ENCODE measurements at regions not wholly inside any gene's neighbourhood (a gene's known extent, or its start where the extent isn't known, plus 50 kb on each side); places are given as distances from the start of the nearest gene placed in this dataset.

DNA sequence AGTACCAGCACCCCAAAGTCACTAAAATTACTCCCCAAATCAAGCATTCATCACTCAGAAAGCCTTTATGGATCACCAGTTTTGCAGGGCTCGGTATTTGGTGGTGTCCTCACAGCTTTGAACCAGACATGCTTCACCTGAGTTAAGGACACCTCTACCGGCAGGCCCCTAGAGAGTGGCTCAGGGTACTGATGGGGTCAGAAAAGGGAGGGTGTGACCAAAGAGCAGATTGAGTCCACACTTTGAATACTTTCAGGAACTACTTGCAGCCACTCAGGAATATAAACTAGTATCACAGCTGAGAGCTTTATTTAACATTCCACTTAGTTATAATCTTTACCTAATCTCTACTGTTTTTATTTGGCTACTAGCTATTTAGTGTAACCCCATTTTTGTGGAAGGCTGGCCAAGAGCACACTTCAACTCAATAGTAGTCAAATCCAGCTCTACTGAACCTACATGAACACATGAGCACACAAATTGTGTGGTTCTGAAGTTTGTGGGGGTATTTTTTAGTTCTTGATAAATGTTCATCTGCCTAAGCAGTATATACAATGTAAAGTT, 109.6 kb upstream of the SPRY1 start:
- no peak for DNase-seq

DNA sequence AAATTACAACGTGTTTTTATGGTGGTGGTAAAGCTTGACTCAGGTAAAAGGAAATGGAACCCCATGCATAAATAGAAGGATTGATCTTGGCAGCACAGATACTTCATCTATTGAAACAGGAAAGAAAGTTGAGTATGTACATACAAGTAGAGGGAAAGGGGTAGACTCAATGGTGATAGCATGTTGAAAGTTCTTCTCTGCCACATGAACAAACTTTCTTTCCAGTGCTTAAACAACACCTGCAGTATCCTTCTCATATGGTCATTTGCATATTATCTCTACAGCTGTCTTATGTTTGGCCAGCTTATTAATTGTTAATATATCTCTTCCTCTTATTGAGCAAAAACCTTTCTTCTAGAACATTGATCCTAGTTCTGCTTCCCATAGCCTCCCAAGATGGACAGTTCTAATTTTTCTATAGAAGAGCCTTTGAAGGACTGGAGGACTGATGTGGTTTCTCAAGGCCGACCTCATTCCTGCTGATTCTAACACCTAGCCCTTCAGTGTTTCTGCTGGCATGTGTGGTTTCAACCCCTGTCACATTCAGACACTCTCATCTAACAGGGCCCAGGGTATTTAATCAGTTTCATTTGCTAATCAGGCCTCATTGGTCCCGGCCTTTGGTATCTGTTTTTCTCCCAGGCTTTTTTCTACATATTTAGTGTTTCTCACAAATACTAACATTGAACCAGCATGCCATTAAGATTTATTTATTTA, 108.1 kb upstream of the SPRY1 start:
- DNase-seq, result no peak

DNA sequence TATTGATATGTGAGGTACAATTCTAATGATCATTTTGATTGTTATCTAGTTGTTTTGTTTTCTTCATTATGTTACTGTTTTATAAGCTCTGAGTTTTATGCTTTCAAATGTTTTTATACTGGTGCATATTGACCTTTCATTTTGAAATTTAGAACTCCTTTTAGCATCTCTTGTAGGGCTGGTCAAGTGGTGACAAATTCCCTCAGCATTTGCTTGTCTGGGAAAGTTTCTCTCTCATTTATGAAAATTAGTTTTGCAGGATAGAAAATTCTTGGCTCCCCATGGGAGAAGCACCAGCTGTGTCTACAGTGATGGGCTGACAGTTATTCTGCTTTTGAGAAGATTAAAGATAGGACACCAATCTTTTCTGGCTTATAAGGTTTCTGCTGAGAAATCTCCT, 105.3 kb upstream of the SPRY1 start:
- DNase-seq, result no peak

DNA sequence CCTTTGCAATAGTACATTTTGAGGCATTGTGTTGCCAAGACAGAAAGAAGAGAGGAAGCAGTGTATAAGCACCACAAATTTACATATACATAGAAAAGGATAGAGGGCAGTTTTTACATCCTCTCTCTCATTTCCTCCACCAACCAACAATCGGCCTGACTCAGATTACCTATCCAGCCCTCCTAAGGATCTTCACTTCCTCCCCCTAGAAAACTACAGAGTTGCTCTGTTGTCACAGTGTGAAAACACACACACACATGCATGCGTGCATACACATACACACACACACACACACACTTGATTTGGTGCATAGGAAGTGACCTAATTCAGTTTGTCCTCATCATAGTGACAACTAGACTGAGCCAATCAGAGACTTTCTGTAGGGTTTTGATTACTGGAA, 98.8 kb upstream of the SPRY1 start:
- DNase-seq, result no peak

DNA sequence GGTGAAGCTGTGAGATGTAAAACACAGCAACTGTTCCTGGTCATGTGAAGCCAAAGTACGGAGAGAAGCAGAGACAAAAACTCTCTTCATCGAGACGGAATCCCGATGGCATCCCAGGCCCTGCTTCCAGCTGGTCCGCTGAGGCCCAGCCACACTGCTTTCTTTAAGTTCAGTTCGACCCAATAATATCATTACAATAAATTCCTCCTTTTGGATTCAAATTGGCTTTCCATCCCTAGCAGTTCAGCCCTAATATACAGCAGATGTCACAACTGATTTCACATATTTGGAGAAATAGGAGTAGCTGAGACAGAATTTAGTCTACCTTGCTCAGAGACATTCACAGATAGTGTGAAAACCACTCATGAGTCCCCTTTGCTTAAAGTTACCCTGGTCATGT, 98.3 kb upstream of the SPRY1 start:
- no peak for DNase-seq

DNA sequence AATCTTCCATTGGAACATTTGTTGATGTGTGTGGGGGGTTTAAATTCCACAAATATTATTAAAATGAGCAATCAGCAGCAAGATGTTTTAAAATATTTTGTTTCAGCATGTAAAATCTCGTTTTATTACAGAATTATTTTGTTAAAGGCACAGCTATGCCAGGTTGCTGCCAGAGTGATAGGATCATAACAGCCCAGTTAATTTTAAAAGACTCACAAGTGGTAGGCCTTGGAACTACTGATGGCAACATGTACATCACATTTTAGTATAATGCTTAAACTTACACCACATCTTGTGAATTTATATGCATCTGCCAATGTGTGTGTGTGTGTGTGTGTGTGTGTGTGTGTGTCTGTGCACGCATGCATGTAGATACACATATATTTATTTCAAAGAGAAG, 97.8 kb upstream of the SPRY1 start:
- no peak for DNase-seq

DNA sequence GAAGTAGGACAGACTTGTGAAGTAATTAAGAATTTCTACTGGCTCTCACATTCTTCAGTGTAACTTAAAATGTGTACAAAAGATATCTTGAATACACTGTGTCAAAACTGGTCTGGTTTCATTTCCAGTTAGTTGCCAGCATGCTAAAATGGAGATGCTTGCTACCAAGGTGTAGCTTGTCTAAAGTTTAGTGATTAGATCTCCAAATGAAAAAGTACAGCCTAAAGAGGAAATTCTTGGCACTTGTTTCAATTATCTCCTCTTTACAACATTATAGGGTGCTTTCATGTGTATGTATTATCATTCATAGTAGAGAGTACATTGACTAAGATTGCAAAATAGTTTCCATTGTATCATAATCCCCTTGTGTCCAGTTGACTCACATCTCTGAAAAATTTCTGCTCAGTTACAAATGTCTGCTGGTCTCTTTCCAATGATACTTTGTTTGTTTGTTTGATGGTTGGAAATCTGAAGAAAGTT, 97.3 kb upstream of the SPRY1 start:
- DNase-seq, result no peak

DNA sequence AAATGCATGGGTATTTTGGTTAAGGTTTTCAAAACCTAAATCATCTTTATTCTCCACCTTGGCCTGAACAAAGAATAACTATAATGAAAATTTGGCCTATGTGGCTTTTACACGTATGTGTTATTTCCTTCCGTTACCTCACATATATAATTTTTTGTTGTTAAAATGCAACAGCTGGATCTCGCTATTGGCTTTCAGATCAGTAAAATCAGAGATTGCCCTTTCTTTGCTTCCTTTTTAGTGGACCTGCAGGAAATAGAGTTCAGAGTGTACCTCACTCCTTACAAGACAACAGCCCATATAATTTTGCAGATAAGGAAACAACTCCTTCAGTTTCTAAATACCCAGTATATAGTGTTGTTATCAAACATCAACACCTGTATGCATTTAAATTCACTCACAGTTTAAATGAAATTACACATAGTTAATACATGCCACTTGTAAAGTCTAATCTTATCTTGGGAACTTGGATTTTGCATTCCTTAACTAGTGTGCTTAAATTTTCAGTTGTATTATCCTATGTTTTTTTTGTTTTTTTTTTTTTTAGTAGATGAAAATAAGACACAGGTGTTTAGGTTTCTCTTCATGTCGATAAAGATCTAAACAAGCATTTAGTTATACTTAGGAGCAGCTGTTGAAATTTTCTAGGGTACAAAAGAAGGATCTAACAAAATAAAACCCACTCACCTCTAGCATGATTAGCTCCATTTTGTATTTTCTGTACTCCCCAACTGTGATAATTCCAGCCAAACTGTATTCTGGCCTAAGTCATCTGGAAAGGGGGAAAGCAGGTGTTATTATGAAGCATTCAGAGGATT, 96.2 kb upstream of the SPRY1 start:
- DNase-seq, result no peak

DNA sequence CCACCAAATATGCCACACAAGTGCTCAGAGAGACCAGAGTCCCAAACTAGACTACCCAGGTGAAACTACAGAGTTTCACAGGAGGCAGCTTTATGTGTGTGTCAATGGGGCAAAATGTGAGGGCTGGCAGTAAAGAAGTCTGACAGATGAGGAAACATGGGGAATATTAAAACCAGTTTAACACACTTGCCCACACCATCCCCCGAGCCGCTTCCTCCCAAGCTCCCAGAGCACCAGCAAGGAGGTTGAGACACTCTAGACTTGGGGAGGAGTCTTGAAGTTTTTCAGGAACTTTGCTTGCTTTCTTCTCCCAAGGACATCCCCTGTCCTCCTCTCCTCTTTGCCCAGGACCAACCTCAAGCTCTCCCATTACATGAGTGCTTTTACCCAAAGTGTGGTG, 94.7 kb upstream of the SPRY1 start:
- DNase-seq, result no peak

DNA sequence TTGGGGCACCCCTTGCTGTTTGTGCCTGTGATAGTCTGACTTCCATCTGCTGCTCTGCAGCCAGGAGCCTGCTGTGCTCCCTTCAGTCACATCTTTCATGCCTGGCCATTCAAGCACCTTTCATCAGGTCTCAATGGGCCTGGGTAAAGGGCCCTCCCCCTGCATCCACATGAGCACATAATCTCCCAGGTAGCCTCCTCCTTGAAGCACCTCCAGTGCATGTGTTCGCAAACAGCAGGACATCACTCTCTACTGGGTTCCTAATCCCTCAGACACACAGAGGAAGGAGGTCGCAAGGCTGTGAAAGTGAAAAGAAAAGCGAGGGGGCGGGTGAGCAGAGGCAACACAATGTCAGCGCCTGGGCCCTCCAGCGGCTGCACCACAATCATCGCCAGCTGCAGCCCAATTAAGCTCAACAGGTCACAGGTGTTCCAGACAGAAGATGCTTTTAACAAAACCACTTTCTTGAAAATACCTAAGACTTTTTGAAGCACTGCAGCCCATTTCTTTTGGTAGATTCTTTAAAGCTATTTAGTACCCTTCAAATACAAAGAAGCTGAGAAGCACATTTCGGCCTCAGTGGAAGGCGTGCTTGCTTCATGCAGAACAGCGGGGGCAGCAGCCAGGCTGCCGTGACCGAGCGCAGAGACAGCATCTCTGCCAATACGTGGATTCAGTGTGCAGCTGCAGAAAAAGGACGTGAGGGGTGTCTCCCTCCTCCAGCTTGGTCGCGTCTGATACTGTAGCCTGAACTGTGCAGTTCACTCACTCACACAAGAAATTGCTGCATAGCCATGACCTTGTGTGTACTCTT, 92.2 kb upstream of the SPRY1 start:
- DNase-seq, result no peak

DNA sequence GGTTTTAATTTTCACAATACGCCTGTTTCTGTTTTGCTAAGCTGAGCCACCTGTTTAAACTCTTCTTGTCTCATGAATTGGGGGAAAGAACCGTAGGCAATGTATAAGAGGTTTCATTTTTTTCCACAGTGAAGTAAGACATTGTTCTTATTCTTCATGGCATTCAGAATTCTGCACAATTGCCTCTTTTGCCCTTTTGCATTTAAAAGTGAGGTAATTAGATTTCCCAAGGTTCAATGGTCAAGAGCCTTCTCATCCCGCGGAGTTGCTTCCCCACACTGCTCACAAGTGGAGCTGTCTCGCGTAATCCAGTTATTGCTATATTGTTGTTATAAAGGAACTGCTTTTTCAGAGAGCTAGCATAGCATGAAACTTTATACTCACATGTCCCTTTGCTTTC, 90.9 kb upstream of the SPRY1 start:
- no peak for DNase-seq

DNA sequence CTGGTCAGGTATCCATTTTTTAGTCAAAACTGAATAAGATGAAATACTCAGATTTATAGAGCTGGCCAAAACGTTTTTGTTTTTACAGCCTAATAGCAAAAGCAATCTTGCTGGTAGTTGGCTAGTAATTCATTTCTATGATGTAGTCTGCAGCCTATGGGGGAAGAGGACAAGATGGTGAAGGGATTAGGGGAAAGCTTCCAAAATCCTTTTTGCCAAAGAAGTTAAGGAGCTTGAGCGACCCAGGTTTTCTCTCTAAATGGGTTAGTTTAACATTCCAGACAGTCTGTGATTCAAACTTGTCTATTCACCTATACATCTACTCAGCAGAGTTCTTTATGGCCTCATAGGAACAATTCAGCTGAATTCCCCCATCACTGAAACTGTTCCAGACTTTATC, 89.8 kb upstream of the SPRY1 start:
- DNase-seq, result no peak

DNA sequence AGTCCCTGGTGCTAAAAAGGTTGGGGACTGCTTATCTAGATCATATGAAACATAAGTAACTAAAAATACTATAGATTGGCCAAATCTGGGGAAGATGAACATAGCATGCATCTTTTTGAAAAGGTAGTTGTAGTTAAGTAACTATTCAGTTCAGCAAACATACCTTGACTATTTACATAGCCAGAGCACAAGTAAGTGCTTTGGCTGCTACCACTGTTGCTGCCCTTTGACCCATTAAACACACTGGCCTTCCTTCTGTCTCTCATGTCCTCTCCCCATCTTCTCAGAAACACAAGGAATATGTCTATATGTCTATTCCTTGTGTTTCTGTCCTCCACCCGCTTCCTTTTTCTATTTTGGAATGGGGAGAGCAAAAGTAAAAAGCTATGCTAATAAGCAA, 87.9 kb upstream of the SPRY1 start:
- no peak for DNase-seq

DNA sequence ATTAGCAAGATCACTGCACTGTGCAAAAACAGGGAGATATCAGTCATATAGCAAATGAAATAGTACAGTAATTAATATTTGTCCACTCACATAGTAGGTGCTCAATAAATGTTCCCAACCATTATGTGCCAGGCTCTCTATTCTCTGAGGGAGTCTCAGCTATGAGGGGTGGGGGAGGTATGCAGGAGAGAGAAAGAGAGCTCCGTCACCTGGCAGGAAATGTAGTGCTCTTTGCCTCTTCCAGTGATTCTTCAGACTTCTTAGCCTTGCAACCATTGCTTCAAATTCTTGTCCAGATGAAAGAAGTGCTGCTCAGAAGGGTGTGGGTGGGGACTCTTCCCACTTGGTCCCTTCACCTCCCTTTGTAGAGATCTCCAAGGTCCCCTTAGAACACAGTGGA, 84.5 kb upstream of the SPRY1 start:
- no peak for DNase-seq

DNA sequence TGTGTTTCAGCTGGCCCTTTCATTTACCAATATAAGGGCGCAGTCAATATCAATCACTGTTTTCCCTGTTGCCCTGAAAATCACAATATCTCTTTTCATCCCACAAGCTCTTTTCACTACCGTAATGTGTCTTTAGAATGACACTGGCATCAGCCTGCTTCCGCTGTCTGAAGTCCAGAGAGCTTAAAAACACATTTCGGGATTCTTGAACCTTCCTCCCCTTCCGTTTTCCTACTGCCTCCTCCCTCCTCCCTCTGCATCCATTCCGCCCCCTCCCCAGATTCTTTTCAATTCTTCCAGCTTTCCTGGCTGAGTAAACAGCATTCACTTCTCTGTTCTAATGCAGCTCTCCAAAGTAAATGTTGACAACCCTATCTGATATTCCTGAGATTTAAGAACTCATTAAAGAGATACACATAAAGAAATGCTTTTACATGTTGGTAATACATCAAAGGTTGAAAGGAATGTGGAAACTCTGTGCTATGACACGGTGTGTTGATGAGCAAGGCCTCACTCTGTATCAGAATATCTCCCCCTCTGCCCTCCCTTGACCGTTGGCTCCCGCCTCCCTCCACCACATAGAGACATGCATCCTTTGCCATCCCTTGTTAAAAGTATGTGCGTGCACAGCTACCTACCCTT, 83.5 kb upstream of the SPRY1 start:
- DNase-seq, result no peak

DNA sequence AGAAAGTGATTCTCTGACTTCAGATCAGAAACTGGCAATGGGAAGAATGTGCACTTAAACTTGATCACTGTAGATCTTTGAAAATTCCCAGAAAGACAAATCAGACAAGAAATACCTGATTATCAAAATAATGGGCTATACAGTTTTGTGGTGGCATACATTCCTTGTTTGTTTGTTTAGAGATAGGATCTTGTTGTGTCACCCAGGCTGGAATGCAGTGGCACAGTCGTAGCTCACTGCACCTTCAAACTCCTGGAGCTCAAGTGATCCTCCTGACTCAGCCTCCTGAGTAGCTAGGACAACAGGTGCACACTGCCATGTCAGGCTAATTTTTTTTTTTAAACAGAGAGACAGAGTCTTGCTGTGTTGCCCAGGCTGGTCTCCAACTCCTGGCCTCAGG, 81.0 kb upstream of the SPRY1 start:
- DNase-seq, result no peak

DNA sequence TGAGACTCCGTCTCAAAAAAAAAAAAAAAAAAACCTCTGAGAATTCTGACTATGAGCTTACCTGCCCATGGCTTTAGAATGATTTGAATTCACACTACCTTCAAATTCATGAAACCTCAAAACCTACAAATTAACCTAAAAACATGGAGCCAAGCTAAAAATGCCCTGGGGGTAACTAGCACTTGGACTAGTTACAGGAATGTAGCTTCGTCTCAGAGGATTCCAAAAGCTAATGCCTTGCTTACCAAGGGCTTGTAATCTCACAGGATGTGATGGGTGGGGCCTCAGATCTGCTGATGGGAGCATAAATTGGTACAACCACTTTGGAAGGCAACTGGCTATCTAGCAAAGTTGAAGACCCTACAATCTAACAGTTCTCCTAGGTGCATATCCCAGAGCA, 79.4 kb upstream of the SPRY1 start:
- DNase-seq, result no peak

DNA sequence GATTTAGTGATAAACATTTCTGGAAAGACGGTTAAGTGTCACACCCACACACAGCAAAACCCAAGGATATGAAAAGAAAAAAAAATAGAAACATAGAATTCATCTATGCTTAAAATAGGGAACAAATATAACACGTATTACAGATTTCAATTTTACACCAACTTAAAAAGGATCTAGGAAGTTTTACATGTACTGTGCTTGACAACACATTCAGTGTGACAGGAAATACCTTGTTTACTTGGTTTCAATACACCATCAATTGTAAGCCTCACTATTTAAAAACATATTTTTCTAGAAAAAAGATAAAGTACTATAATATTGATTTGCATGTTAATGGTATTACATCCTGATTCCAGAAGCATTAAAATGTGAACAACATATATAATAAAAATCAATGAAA, 77.0 kb upstream of the SPRY1 start:
- no peak for DNase-seq

DNA sequence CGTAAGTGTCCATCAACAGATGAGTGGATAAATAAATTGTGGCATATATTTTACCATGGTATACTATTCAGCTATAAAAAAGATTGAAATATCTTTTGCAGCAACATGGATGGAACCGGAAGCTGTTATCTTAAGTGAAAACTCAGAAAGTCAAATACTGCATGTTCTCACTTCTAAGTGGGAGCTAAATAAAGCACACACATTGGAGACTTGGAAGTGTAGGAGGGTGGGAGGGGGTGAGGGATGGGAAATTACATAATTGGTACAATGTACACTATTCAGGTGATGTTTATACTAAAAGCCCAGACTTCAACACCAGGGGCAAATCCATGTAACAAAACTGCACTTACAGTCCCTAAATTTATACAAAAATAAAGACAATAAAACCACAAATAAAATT, 72.6 kb upstream of the SPRY1 start:
- DNase-seq, result no peak

DNA sequence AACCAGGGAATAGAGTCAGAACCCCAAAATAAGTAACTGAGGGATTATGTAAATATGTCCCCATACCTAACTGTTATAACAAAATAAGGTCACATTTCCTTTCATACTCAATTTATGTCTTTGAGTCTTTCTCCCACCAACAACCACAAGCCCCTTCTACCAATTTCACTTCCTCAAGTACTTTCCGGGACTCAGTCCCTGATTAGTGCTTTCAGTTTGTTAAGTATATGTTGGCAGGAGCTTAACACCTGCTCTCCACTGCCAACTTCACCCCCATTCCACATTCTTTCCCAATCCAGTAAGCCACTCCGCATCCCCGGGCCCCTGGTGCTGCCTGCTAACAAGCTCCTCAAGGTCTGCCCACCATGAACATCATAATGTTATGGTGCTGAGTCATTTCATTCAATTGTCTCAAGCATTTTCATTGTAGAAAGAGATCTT, 71.3 kb upstream of the SPRY1 start:
- DNase-seq, result no peak

DNA sequence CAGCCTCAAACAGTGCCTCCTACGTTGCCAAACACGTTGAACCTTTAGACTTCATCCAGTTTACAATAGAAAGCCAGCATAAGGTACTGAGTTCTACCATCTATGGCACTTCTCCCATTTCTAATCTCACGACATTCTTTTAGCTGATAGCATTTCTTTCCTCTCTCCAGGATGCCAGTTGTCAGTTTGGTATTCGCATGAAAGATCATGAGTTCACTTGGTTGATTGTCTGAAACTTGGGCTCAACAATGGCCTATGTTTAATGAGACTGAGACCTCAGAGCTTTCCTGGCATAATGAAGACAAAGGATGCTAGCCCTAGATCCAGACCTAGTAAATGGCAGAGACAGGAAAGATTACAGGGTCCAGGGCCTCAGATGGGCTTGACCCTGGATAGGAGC, 69.2 kb upstream of the SPRY1 start:
- no peak for DNase-seq

DNA sequence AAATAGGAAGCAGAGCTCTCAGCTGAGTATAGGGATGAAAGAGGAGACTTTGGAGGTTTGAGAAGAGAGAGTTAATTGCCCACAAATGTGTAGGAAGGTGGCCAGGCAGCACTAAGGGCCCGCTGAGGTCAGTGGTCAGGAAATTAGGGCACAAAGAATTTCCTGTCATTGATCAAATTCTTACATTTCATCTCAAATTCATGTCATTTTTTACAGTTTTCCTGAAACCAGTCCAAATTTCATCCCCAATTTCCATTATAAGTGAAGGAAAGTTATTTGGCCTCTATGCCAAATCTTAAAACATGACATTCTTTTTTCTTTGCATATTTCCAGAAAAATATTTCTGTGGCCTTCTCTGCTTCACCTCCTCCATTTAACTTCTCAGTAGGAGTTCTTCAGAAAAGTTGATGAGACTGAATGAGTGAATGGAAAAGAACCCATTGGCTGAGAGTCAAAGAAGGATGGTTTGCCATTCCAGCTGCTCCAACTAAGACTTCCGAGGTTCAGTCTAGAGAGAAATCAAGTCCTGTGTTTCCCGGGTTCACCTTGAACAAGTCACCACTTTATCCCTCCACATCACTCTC, 68.7 kb upstream of the SPRY1 start:
- DNase-seq, result no peak

All from activated effector memory CD4-positive, alpha-beta T cell treated with anti-CD3 and anti-CD28 coated beads, Interleukin-2, amount 50 U/mL, for 16 hours (primary cell).